GM12878 (cell line): ENCODE measurements at regions not wholly inside any gene's neighbourhood (a gene's known extent, or its start where the extent isn't known, plus 50 kb on each side); places are given as distances from the start of the nearest gene placed in this dataset.

Experiments used
- ATAC-seq: fragments of 200-7000 bp; cut with Tn5 transposase; 3 replicates; pipeline ENCODE4 v1.9.1; 2020; ENCODE audit warnings: mild to moderate bottlenecking, moderate library complexity
- BruUV-seq: library from RNA; stranded (reverse); fragments of 400-500 nt; replicated peaks from 2 replicates; lab custom pipeline; 2021; lab: Mats Ljungman, UMichigan
- CTCF ChIA-PET: fragments of 300-600 bp; sonication (Branson Sonifier 250); formaldehyde crosslinking; extraction: SDS; loops from one replicate; lab custom pipeline; 2021; ENCODE audit warnings: inconsistent platforms; lab: Yijun Ruan, JAX
- POLR2A ChIA-PET: fragments of 350-600 bp; formaldehyde crosslinking; extraction: SDS; loops from one replicate; lab custom pipeline; 2021; ENCODE audit warnings: inconsistent platforms; lab: Charles Lee
- RAD21 ChIA-PET: fragments of 300-600 bp; sonication (Branson Sonifier 250); formaldehyde crosslinking; loops from one replicate; lab custom pipeline; 2023; ENCODE audit warnings: antibody characterized with exemption; ENCODE audit not compliant: unreplicated experiment; lab: Charles Lee
- SMC1A ChIA-PET: fragments of 300-600 bp; sonication (Branson Sonifier 250); formaldehyde crosslinking; loops from one replicate; lab custom pipeline; 2023; ENCODE audit not compliant: unreplicated experiment, uncharacterized antibody; lab: Charles Lee
- DNase-seq: peaks from one replicate; pipeline ENCODE4 v3.0.0-alpha.2; 2011; ENCODE audit warnings: low read depth, low spot score
- FAIRE-seq: peaks from 3 replicates; lab custom pipeline; 2011; peaks lifted over from hg19 to GRCh38; lab: Jason Lieb, UNC
- H2AFZ ChIP-seq: 2 replicates; pipeline ENCODE4 v1.6.0; 2011; ENCODE audit warnings: low read depth, low read length, control low read depth; ENCODE audit not compliant: control insufficient read depth
- H3K27ac ChIP-seq: 2 replicates; pipeline ENCODE4 v1.5.1; 2011; ENCODE audit warnings: control low read depth; ENCODE audit not compliant: control insufficient read depth, insufficient read depth
- H3K27me3 ChIP-seq, 2 experiments: replicated peaks in 1 of 2; 2 replicates each; pipeline versions ENCODE4 v1.6.0 to v1.6.1; 2011; ENCODE audit warnings: low read length in 1 of 2; ENCODE audit not compliant: control insufficient read depth in 2 of 2, insufficient read depth in 2 of 2
- H3K36me3 ChIP-seq, 2 experiments: 2 replicates each; pipeline ENCODE4 v1.5.1; 2011; ENCODE audit warnings: low read length in 1 of 2; ENCODE audit not compliant: control insufficient read depth in 2 of 2, insufficient read depth in 2 of 2
- H3K4me1 ChIP-seq: 2 replicates; pipeline ENCODE4 v1.6.1; 2011; ENCODE audit warnings: mild to moderate bottlenecking, low read length, moderate library complexity, mixed read lengths; ENCODE audit not compliant: control insufficient read depth, insufficient read depth
- H3K4me2 ChIP-seq: 2 replicates; pipeline ENCODE4 v1.6.0; 2011; ENCODE audit warnings: control low read depth; ENCODE audit not compliant: control insufficient read depth, insufficient read depth
- H3K4me3 ChIP-seq: fragments of 200-600 bp; sonication (generic); 2 replicates; pipeline ENCODE4 v1.5.1; 2016
- H3K79me2 ChIP-seq: 2 replicates; pipeline ENCODE4 v1.6.0; 2011; ENCODE audit warnings: low read length; ENCODE audit not compliant: control insufficient read depth, insufficient read depth
- H3K9ac ChIP-seq: 2 replicates; pipeline ENCODE4 v1.8.0; 2011; ENCODE audit warnings: low read length, control low read depth, mixed read lengths; ENCODE audit not compliant: control insufficient read depth, insufficient read depth
- H3K9me3 ChIP-seq: replicated peaks from 3 replicates; pipeline ENCODE4 v1.5.1; 2011; ENCODE audit warnings: mild to moderate bottlenecking, low read length; ENCODE audit not compliant: control insufficient read depth, insufficient read depth
- H4K20me1 ChIP-seq: 2 replicates; pipeline ENCODE4 v1.6.0; 2011; ENCODE audit not compliant: control insufficient read depth, insufficient read depth
- ATF7 ChIP-seq: fragments of 450-650 bp; IDR thresholded peaks from 2 replicates; pipeline ENCODE4 v1.6.1; 2016; ENCODE audit warnings: low read depth, mild to moderate bottlenecking
- BCL11A ChIP-seq: IDR thresholded peaks from 2 replicates; pipeline ENCODE4 v1.6.1; 2011; ENCODE audit warnings: low read depth, low read length
- CBX3 ChIP-seq: fragments of 200-600 bp; sonication (generic); IDR thresholded peaks from 2 replicates; pipeline ENCODE4 v1.6.1; 2016; ENCODE audit warnings: low read depth, borderline replicate concordance
- CBX5 ChIP-seq: sonication (generic); IDR thresholded peaks from 2 replicates; pipeline ENCODE4 v1.6.1; 2016; ENCODE audit warnings: low read depth, moderate library complexity, mild to moderate bottlenecking, inconsistent platforms
- CREM ChIP-seq: IDR thresholded peaks from 2 replicates; pipeline ENCODE4 v1.6.1; 2014; ENCODE audit warnings: antibody characterized with exemption, low read depth
- HDGF ChIP-seq: fragments of 450-650 bp; IDR thresholded peaks from 2 replicates; pipeline ENCODE4 v1.6.1; 2016; ENCODE audit warnings: antibody characterized with exemption
- KDM1A ChIP-seq: fragments of 200-600 bp; sonication (generic); IDR thresholded peaks from 2 replicates; pipeline ENCODE4 v1.6.1; 2016; ENCODE audit warnings: borderline replicate concordance
- NBN ChIP-seq: fragments of 450-650 bp; IDR thresholded peaks from 2 replicates; pipeline ENCODE4 v1.6.1; 2016
- NR2C1 ChIP-seq: fragments of 450-650 bp; IDR thresholded peaks from 2 replicates; pipeline ENCODE4 v1.6.1; 2017; ENCODE audit warnings: antibody characterized with exemption, mild to moderate bottlenecking, moderate library complexity
- PAX5 ChIP-seq: IDR thresholded peaks from 2 replicates; pipeline ENCODE4 v1.6.1; 2011; ENCODE audit warnings: low read depth, low read length, borderline replicate concordance
- POLR2A ChIP-seq: IDR thresholded peaks from 2 replicates; pipeline ENCODE4 v1.6.1; 2011; ENCODE audit warnings: low read depth, mild to moderate bottlenecking, low read length
- POLR2AphosphoS2 ChIP-seq: IDR thresholded peaks from 2 replicates; pipeline ENCODE4 v1.6.1; 2011; ENCODE audit warnings: low read depth, mild to moderate bottlenecking, low read length, improper control_type of control experiment, moderate library complexity
- SREBF2 ChIP-seq: IDR thresholded peaks from 2 replicates; pipeline ENCODE4 v1.6.1; 2012; ENCODE audit warnings: mild to moderate bottlenecking, low read length
- SUZ12 ChIP-seq: fragments of 200-600 bp; sonication (generic); IDR thresholded peaks from one replicate; pipeline ENCODE4 v1.6.1; 2018; ENCODE audit warnings: antibody characterized with exemption, mild to moderate bottlenecking; ENCODE audit not compliant: unreplicated experiment
- TCF7 ChIP-seq: IDR thresholded peaks from 2 replicates; pipeline ENCODE4 v1.6.1; 2014; ENCODE audit warnings: antibody characterized with exemption, borderline replicate concordance
- WGBS: methylation state at CpG from one replicate; pipeline ENCODE4 v1.1.6; 2016; ENCODE audit warnings: low lambda C conversion rate; ENCODE audit not compliant: insufficient replicate concordance, insufficient coverage; ENCODE audit errors: missing lambda C conversion rate; 5-methylcytosine and 5-hydroxymethylcytosine counted together
- in situ Hi-C: fragments of 300-500 bp; cut with MboI; formaldehyde crosslinking; loops from 9 replicates; pipeline ENCODE4 v1.14.3; 2018; ENCODE audit warnings: mixed read lengths
- intact Hi-C: fragments of 100-400 bp; cut with micrococcal nuclease; formaldehyde crosslinking; loops from one replicate; pipeline ENCODE4 v1.14.2; 2022; ENCODE audit not compliant: unreplicated experiment
- TF ChIP-seq, protein P1 (sequence below): fragments of 450-650 bp; IDR thresholded peaks from 2 replicates; pipeline ENCODE4 v1.6.1; 2017; ENCODE audit warnings: low read depth, mild to moderate bottlenecking, moderate library complexity
- TF ChIP-seq, protein P2 (sequence below): fragments of 450-650 bp; conservative IDR thresholded peaks from 2 replicates; pipeline ENCODE4 v1.6.1; 2017; ENCODE audit warnings: mild to moderate bottlenecking, moderate library complexity

DNA sequence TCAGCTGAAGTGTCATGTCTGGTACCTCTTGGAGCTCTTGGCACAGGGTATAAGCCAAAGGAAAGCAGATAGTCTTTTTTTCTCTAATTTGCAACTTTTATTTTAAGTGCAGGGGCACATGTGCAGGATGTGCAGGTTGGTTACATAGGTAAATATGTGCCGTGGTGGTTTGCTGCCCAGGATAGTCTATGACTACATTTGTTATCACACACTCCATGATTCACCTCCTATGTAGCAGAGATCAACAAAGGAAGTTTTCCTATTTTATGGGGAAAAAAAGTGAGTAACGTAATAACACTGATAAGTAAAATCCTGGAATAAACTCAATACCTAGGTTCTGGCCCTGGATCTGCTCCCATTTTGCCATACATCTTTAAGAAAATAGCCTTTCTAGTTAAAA, 234.6 kb downstream of the CAAP1 start:
- no TSS peak for BruUV-seq
- ATAC-seq (no peak), FAIRE-seq (no peak), DNase-seq (no peak)
- Histone ChIP-seq H3K27me3 (no peaks in the 10 kb centered on the region; a peak in 1 of 4 replicates), H3K79me2 (no peaks in the 10 kb centered on the region), H3K4me2 (no peak overlapping the region), H3K4me1 (no peaks in the 10 kb centered on the region), H2AFZ (no peak overlapping the region), H3K36me3 (no peaks in the 10 kb centered on the region), H3K9me3 (no peaks in the 10 kb centered on the region), H3K9ac (no peak overlapping the region), H3K27ac (no peak overlapping the region), H4K20me1 (no peaks in the 10 kb centered on the region), H3K4me3 (no peak overlapping the region)
- TF ChIP-seq SUZ12 (no peak), SREBF2 (no peak), HDGF (no peak), BCL11A (no peak), TCF7 (no peak), POLR2A (no peak), CBX5 (no peak), NBN (no peak), POLR2AphosphoS2 (no peak), PAX5 (no peak), KDM1A (no peak), NR2C1 (no peak), ATF7 (no peak), CREM (no peak), CBX3 (no peak)
- TF ChIP-seq, protein P1, sequence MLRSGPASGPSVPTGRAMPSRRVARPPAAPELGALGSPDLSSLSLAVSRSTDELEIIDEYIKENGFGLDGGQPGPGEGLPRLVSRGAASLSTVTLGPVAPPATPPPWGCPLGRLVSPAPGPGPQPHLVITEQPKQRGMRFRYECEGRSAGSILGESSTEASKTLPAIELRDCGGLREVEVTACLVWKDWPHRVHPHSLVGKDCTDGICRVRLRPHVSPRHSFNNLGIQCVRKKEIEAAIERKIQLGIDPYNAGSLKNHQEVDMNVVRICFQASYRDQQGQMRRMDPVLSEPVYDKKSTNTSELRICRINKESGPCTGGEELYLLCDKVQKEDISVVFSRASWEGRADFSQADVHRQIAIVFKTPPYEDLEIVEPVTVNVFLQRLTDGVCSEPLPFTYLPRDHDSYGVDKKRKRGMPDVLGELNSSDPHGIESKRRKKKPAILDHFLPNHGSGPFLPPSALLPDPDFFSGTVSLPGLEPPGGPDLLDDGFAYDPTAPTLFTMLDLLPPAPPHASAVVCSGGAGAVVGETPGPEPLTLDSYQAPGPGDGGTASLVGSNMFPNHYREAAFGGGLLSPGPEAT, result no peak
- TF ChIP-seq, protein P2, sequence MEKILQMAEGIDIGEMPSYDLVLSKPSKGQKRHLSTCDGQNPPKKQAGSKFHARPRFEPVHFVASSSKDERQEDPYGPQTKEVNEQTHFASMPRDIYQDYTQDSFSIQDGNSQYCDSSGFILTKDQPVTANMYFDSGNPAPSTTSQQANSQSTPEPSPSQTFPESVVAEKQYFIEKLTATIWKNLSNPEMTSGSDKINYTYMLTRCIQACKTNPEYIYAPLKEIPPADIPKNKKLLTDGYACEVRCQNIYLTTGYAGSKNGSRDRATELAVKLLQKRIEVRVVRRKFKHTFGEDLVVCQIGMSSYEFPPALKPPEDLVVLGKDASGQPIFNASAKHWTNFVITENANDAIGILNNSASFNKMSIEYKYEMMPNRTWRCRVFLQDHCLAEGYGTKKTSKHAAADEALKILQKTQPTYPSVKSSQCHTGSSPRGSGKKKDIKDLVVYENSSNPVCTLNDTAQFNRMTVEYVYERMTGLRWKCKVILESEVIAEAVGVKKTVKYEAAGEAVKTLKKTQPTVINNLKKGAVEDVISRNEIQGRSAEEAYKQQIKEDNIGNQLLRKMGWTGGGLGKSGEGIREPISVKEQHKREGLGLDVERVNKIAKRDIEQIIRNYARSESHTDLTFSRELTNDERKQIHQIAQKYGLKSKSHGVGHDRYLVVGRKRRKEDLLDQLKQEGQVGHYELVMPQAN, result no peak
- intact Hi-C loops, result loop anchor here (5.0 kb wide), 1 partner anchor 49 kb away; no protein-coding TSS in a partner anchor
- in situ Hi-C loops, result loop anchor here (10.0 kb wide), 1 partner anchor 63 kb away; no protein-coding TSS in a partner anchor
- ChIA-PET SMC1A (interaction anchor here (0.6 kb wide), 1 partner anchor 8 kb away, joined by 4 read pairs; no protein-coding TSS in a partner anchor), RAD21 (no interaction called here), POLR2A (no interaction called here), CTCF (interaction anchor here (1.4 kb wide), 1 partner anchor 15 kb away, joined by 3 read pairs; no protein-coding TSS in a partner anchor)
- 0% methylated on average over 2 of the region's 2 CpGs for WGBS
